ENCODE measurements at regions not wholly inside any gene's neighbourhood (a gene's known extent, or its start where the extent isn't known, plus 50 kb on each side); places are given as distances from the start of the nearest gene placed in this dataset.

GRCh38 chr11:16536513-16536912 is 180.2 kb upstream of the SOX6 start:
- TF ChIP-seq POLR2AphosphoS5 (IDR thresholded peaks at IDR 0.05; ENCODE audit: low read depth, low read length) (no peak), EZH2phosphoT487 (IDR thresholded peaks at IDR 0.05; ENCODE audit: borderline replicate concordance) (no peak), REST (IDR thresholded peaks at IDR 0.05; ENCODE audit: low read depth) (no peak), RAD21 (IDR thresholded peaks at IDR 0.05; ENCODE audit: low read depth) (no peak), POLR2A (IDR thresholded peaks at IDR 0.05; ENCODE audit: borderline replicate concordance, extremely low read depth, insufficient read depth, insufficient read length) (no peak), EZH2 (IDR thresholded peaks at IDR 0.05) (no peak), SRF (IDR thresholded peaks at IDR 0.05; ENCODE audit: low read depth) (no peak)
- TF ChIP-seq, protein P1, sequence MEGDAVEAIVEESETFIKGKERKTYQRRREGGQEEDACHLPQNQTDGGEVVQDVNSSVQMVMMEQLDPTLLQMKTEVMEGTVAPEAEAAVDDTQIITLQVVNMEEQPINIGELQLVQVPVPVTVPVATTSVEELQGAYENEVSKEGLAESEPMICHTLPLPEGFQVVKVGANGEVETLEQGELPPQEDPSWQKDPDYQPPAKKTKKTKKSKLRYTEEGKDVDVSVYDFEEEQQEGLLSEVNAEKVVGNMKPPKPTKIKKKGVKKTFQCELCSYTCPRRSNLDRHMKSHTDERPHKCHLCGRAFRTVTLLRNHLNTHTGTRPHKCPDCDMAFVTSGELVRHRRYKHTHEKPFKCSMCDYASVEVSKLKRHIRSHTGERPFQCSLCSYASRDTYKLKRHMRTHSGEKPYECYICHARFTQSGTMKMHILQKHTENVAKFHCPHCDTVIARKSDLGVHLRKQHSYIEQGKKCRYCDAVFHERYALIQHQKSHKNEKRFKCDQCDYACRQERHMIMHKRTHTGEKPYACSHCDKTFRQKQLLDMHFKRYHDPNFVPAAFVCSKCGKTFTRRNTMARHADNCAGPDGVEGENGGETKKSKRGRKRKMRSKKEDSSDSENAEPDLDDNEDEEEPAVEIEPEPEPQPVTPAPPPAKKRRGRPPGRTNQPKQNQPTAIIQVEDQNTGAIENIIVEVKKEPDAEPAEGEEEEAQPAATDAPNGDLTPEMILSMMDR (IDR thresholded peaks at IDR 0.05 in 2 of 3, conservative IDR thresholded peaks at IDR 0.05 in 1 of 3; ENCODE audit: borderline replicate concordance in 1 of 3, insufficient read depth in 1 of 3, low read depth in 2 of 3, low read length in 2 of 3) = no peak

All from HCT116 (cell line).